Breast epithelium (tissue), 3 donors: ENCODE measurements at regions not wholly inside any gene's neighbourhood (a gene's known extent, or its start where the extent isn't known, plus 50 kb on each side); places are given as distances from the start of the nearest gene placed in this dataset.

Experiments
- CTCF ChIP-seq, 3 donors: fragments of 450-650 bp; IDR thresholded peaks; one replicate each; pipeline ENCODE4 v1.5.1; 2016 to 2017; ENCODE audit warnings: antibody characterized with exemption in 3 of 3, mild to moderate bottlenecking in 3 of 3, moderate library complexity in 3 of 3
- POLR2A ChIP-seq: fragments of 450-650 bp; IDR thresholded peaks from one replicate; pipeline ENCODE4 v1.6.1; 2016; ENCODE audit warnings: antibody characterized with exemption, mild to moderate bottlenecking, moderate library complexity

- no peak for TF ChIP-seq POLR2A
- TF ChIP-seq CTCF (IDR thresholded peaks at IDR 0.05): no peak
Observed at GRCh38 chr2:12617853-12618252, 98.9 kb upstream of the TRIB2 start.
